Epidermal melanocyte (primary cell): ENCODE measurements at regions not wholly inside any gene's neighbourhood (a gene's known extent, or its start where the extent isn't known, plus 50 kb on each side); places are given as distances from the start of the nearest gene placed in this dataset.

Experiments used
- DNase-seq: peaks from one replicate; pipeline ENCODE4 v3.0.0; 2011; ENCODE audit warnings: low spot score; ENCODE audit not compliant: insufficient read length

GRCh38 chr1:30819244-30819571, 61.6 kb upstream of the LAPTM5 start:
- DNase-seq: no peak

- DNase-seq: no peak
Measured at GRCh38 chr1:30818568-30819243, 61.1 kb upstream of the LAPTM5 start.

- DNase-seq: no peak
Measured at GRCh38 chr1:30817548-30817947, 60.0 kb upstream of the LAPTM5 start.

- no peak for DNase-seq
Measured at GRCh38 chr1:30817077-30817438, 59.5 kb upstream of the LAPTM5 start.

GRCh38 chr1:30816211-30817076, 58.9 kb upstream of the LAPTM5 start:
- DNase-seq: peak; percentile 74

GRCh38 chr1:30815556-30815955, 58.0 kb upstream of the LAPTM5 start:
- DNase-seq: no peak

GRCh38 chr1:30814292-30814691, 56.7 kb upstream of the LAPTM5 start:
- DNase-seq: no peak

- no peak for DNase-seq
Measured at GRCh38 chr1:30812076-30812475, 54.5 kb upstream of the LAPTM5 start.

- no peak for DNase-seq
Measured at GRCh38 chr1:30811187-30811586, 53.6 kb upstream of the LAPTM5 start.

- DNase-seq: no peak
Measured at GRCh38 chr1:30810416-30811080, 53.0 kb upstream of the LAPTM5 start.

GRCh38 chr1:30809514-30810263, 52.1 kb upstream of the LAPTM5 start:
- peak; percentile 51 for DNase-seq

- no peak for DNase-seq
Measured at GRCh38 chr1:30808067-30808662, 50.6 kb upstream of the LAPTM5 start.

- peak; percentile 51 for DNase-seq
Measured at GRCh38 chr1:30807318-30808066, 49.9 kb upstream of the LAPTM5 start.
